Esophagus muscularis mucosa (tissue), 4 donors: ENCODE measurements at regions not wholly inside any gene's neighbourhood (a gene's known extent, or its start where the extent isn't known, plus 50 kb on each side); places are given as distances from the start of the nearest gene placed in this dataset.

Source experiments
- DNase-seq: peaks from one replicate; pipeline ENCODE4 v3.0.0-alpha.2; 2017; ENCODE audit errors: extremely low spot score
- H3K27ac ChIP-seq, 4 donors: fragments of 200-600 bp; sonication (generic); replicated peaks in 1 of 4; 1 replicate in 3 of 4; 2 replicates in 1 of 4; pipeline ENCODE4 v1.5.1; 2016 to 2019; ENCODE audit warnings: mild to moderate bottlenecking in 1 of 4
- H3K27me3 ChIP-seq, 4 donors: fragments of 200-600 bp; sonication (generic); one replicate each; pipeline versions ENCODE4 v1.5.1 to v1.6.0; 2016 to 2019
- H3K36me3 ChIP-seq, 4 donors: fragments of 200-600 bp; sonication (generic); one replicate each; pipeline ENCODE4 v1.5.1; 2016 to 2019
- H3K4me1 ChIP-seq, 4 donors: fragments of 200-600 bp; sonication (generic); one replicate each; pipeline ENCODE4 v1.5.1; 2016 to 2019
- H3K4me3 ChIP-seq, 4 donors: fragments of 200-600 bp; sonication (generic); 1 replicate in 2 of 4; 2 replicates in 2 of 4; pipeline ENCODE4 v1.5.1; 2016 to 2019; ENCODE audit warnings: mild to moderate bottlenecking in 4 of 4, moderate library complexity in 1 of 4
- H3K9me3 ChIP-seq, 4 donors: fragments of 200-600 bp; sonication (generic); 1 replicate in 3 of 4; 2 replicates in 1 of 4; pipeline ENCODE4 v1.5.1; 2016 to 2019
- EP300 ChIP-seq: sonication (generic); formaldehyde crosslinking; IDR thresholded peaks from one replicate; pipeline ENCODE4 v1.6.1; 2017; ENCODE audit warnings: antibody characterized with exemption
- POLR2A ChIP-seq: fragments of 450-650 bp; IDR thresholded peaks from one replicate; pipeline ENCODE4 v1.6.1; 2017; ENCODE audit warnings: antibody characterized with exemption, moderate library complexity, mild to moderate bottlenecking, low read depth
- POLR2AphosphoS5 ChIP-seq, 2 donors: sonication (generic); formaldehyde crosslinking; IDR thresholded peaks; one replicate each; pipeline ENCODE4 v1.6.1; 2017; ENCODE audit warnings: antibody characterized with exemption in 2 of 2
- WGBS: methylation state at CpG from one replicate; pipeline ENCODE4 v1.1.5; 2018; 5-methylcytosine and 5-hydroxymethylcytosine counted together
- intact Hi-C: fragments of 100-400 bp; cut with DNase I; formaldehyde crosslinking; loops from one replicate; pipeline ENCODE4 v1.15.1; 2023
- TF ChIP-seq, protein P1 (sequence below), 3 experiments: fragments of 200-600 bp in 2 of 3; fragments of 450-650 bp in 1 of 3; sonication (generic) in 2 of 3; IDR thresholded peaks; one replicate each; pipeline ENCODE4 v1.5.1; 2017 to 2019; ENCODE audit warnings: antibody characterized with exemption in 3 of 3, mild to moderate bottlenecking in 2 of 3, moderate library complexity in 1 of 3

DNA sequence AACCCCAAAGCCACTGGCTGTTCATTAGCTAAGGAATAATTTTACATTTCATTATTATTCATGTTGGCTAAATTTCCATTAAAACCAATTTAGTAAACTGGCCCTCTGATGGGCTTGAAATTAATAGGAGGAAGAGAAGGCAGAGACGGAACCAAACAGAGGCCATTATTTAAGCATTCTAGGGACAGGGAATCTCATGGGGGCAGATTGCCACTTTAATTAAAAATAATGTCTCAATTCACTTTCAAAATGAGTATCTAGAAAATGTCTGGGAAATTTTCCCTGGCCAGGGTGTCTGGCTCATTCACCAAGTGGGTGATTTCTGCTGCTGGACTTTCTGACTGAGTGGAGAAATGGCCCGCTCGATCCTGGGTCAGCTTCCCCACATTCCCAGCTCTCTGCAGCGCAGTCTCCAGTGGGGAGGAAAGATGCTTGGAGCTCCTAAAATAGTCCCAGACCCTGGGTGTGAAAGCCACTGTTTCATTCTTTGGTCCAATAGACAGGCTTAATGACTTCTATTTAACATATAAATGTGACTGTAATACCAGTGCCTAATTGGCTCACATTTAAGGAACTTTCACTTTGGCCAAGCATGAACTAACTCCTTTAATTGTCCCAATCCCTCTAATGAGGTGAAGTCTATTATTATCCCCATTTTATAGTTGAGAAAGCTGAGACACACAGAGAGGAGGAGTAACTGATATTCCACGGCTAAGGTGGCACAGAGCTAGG is 64.3 kb downstream of the IRX6 start:
- Histone ChIP-seq H3K27ac (no peak overlapping the region), H3K4me1 (peaks cover 0 to 6% (median 0%) of the 10 kb centered on the region in 4 donors)
- intact Hi-C loops = no loop called here

DNA sequence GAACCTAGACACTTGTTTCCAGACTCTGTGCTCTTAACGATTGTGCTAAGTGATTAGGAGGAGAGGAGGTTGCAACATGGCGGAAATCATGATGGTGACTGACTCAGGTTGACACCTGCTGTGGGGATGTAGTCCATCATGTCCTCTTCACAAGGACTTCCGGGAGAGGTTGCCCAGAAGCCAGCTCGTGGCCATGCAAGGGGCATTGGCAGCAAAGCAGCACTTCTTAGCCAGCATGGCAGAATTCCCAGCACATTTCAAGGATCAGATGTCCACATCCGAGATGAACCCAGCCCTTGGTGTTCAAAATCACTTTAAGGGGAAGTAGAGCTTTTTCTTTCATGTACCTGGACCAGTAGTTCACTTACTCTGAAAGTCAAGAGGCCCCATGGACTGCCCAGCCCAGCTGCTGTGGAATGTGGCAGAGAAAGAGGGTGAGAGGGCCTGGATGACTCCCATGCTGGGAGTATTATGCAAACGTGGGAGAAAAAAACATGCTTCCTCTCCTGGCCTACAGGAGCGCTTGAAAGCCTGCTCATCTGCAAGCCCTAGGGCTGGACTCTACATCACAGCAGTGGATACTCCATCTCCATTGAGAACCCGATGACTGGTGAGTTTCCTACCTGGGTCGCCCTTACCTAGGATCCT is 65.5 kb downstream of the IRX6 start:
- no peak overlapping the region for H3K27ac ChIP-seq
- H3K9me3 ChIP-seq = no peaks in the 10 kb centered on the region
- intact Hi-C loops = no loop called here
- H3K4me1 ChIP-seq = peaks cover 6 to 11% (median 7%) of the 10 kb centered on the region in 4 donors
- no peaks in the 10 kb centered on the region for H3K36me3 ChIP-seq
- no peak overlapping the region for H3K4me3 ChIP-seq
- DNase-seq = no peak
- no peaks in the 10 kb centered on the region for H3K27me3 ChIP-seq
- TF ChIP-seq POLR2A (no peak), EP300 (no peak), POLR2AphosphoS5 (IDR thresholded peaks at IDR 0.05) (no peak)
- TF ChIP-seq, protein P1, sequence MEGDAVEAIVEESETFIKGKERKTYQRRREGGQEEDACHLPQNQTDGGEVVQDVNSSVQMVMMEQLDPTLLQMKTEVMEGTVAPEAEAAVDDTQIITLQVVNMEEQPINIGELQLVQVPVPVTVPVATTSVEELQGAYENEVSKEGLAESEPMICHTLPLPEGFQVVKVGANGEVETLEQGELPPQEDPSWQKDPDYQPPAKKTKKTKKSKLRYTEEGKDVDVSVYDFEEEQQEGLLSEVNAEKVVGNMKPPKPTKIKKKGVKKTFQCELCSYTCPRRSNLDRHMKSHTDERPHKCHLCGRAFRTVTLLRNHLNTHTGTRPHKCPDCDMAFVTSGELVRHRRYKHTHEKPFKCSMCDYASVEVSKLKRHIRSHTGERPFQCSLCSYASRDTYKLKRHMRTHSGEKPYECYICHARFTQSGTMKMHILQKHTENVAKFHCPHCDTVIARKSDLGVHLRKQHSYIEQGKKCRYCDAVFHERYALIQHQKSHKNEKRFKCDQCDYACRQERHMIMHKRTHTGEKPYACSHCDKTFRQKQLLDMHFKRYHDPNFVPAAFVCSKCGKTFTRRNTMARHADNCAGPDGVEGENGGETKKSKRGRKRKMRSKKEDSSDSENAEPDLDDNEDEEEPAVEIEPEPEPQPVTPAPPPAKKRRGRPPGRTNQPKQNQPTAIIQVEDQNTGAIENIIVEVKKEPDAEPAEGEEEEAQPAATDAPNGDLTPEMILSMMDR (IDR thresholded peaks at IDR 0.05) = no peak
- WGBS = 79% methylated on average over 8 of the region's 9 CpGs

More for the DNA sequence above, 64.3 kb downstream of the IRX6 start:
- no peaks in the 10 kb centered on the region for H3K36me3 ChIP-seq
- H3K4me3 ChIP-seq = no peak overlapping the region
- DNase-seq = no peak
- H3K27me3 ChIP-seq = no peaks in the 10 kb centered on the region
- no peaks in the 10 kb centered on the region for H3K9me3 ChIP-seq
- WGBS = 88% methylated on average over 5 of the region's 5 CpGs
- no peak for TF ChIP-seq POLR2AphosphoS5 (IDR thresholded peaks at IDR 0.05)
- TF ChIP-seq, protein P1 (IDR thresholded peaks at IDR 0.05) = no peak
- TF ChIP-seq POLR2A = no peak
- TF ChIP-seq EP300 = no peak

DNA sequence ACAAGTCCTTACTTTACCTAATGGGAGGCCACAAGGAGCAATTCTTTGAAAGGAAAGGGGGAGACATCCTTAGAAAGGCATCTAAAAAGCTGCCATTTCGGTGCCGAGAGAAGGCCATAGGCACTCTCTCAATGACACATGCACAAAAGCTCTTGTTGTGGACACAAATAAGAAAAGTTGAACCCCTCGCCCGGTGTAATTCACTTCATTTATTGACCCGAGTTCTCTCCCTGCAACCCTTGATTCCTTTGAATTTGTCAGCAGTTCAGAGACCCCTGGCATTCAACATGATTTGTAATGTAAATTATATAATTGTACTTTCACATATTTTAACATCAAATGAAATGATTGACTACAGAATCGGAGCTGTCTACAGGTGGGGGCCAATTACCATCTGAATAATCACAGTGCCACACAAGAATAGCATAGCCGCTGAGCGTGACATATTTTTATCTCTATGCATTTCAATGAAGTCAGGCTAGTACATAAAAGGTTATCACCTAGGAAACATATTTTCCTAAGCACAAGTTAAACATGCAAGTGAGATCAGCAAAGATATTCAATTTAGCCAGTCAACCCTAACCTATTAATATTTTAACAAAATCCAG is 66.7 kb downstream of the IRX6 start:
- Histone ChIP-seq H3K4me3 (no peak overlapping the region), H3K9me3 (no peaks in the 10 kb centered on the region), H3K4me1 (peaks cover 6 to 7% (median 6%) of the 10 kb centered on the region in 4 donors), H3K36me3 (no peaks in the 10 kb centered on the region), H3K27ac (no peak overlapping the region), H3K27me3 (no peaks in the 10 kb centered on the region)
- intact Hi-C loops = no loop called here
- DNase-seq = no peak
- 83% methylated on average over 8 of the region's 8 CpGs for WGBS
- TF ChIP-seq EP300 = no peak
- TF ChIP-seq POLR2AphosphoS5 (IDR thresholded peaks at IDR 0.05) = no peak
- no peak for TF ChIP-seq POLR2A
- TF ChIP-seq, protein P1 (IDR thresholded peaks at IDR 0.05) = no peak

DNA sequence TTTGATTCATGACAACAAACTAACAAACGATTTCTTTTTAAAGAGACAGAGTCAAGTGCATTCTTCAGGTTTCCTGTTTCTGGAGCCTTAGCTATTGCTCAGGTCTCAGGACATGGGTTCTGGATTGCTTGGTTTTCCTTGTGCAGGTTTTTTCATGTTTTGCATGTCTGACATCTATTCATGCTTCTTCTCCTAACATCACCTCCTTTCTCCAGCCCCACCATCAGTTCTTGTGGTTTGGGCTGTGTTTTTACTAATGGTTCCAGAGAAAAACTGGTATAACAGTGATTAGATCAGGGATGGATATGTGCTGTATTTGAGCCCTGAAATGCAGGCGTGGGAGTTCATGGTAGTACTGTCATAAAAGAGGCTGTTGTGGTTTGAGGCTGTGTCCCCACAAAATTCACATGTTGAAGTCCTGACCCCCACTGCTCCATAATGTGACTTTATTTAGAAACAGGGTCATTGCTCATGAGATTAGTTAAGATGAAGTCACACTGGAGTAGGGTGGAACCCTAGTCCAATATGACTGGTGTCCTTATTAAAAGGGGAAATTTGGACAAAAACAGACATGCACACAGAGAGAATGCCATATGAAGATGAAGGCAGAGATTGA is 67.9 kb downstream of the IRX6 start:
- TF ChIP-seq POLR2A = no peak
- no peak for TF ChIP-seq POLR2AphosphoS5 (IDR thresholded peaks at IDR 0.05)
- no peak for TF ChIP-seq EP300
- TF ChIP-seq, protein P1 (IDR thresholded peaks at IDR 0.05) = no peak
- H3K9me3 ChIP-seq = no peaks in the 10 kb centered on the region
- intact Hi-C loops = no loop called here
- H3K4me1 ChIP-seq = peaks cover 6 to 7% (median 6%) of the 10 kb centered on the region in 4 donors
- no peak overlapping the region for H3K27ac ChIP-seq
- H3K27me3 ChIP-seq = no peaks in the 10 kb centered on the region
- no peaks in the 10 kb centered on the region for H3K36me3 ChIP-seq
- no peak for DNase-seq
- 54% methylated on average over 2 of the region's 2 CpGs for WGBS
- H3K4me3 ChIP-seq = no peak overlapping the region
